Testis (tissue), 2 donors: ENCODE measurements at regions not wholly inside any gene's neighbourhood (a gene's known extent, or its start where the extent isn't known, plus 50 kb on each side); places are given as distances from the start of the nearest gene placed in this dataset.

Experiments used
- POLR2A ChIP-seq: fragments of 450-650 bp; IDR thresholded peaks from one replicate; pipeline ENCODE4 v1.6.1; 2017; ENCODE audit warnings: antibody characterized with exemption, mild to moderate bottlenecking, moderate library complexity
- TF ChIP-seq, protein P1 (sequence below), 3 experiments: fragments of 450-650 bp in 2 of 3; fragments of 200-600 bp in 1 of 3; sonication (generic) in 1 of 3; IDR thresholded peaks; one replicate each; pipeline ENCODE4 v1.5.1; 2016 to 2019; ENCODE audit warnings: antibody characterized with exemption in 3 of 3, mild to moderate bottlenecking in 2 of 3, moderate library complexity in 1 of 3

DNA sequence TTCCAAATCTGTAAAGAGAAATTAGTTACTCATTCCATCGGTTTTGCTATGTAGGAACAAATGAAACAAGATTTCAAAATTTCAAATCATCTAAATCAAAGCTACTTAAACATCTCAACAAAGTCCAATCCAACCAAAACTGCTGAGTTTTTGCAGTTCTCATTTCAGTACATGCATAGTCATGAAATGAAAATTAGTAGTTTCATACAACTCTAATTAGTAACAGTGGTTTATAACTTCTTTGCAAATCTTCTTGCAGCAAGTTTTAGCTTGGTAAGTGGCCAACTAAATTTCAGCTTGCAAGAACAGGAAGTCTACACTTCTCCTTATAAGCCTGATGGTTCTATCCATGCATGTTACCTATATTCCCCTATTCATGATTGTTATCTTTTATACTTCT, 75.6 kb downstream of the SPRY2 start:
- TF ChIP-seq, protein P1, sequence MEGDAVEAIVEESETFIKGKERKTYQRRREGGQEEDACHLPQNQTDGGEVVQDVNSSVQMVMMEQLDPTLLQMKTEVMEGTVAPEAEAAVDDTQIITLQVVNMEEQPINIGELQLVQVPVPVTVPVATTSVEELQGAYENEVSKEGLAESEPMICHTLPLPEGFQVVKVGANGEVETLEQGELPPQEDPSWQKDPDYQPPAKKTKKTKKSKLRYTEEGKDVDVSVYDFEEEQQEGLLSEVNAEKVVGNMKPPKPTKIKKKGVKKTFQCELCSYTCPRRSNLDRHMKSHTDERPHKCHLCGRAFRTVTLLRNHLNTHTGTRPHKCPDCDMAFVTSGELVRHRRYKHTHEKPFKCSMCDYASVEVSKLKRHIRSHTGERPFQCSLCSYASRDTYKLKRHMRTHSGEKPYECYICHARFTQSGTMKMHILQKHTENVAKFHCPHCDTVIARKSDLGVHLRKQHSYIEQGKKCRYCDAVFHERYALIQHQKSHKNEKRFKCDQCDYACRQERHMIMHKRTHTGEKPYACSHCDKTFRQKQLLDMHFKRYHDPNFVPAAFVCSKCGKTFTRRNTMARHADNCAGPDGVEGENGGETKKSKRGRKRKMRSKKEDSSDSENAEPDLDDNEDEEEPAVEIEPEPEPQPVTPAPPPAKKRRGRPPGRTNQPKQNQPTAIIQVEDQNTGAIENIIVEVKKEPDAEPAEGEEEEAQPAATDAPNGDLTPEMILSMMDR (IDR thresholded peaks at IDR 0.05): no peak
- no peak for TF ChIP-seq POLR2A
